ENCODE measurements at regions not wholly inside any gene's neighbourhood (a gene's known extent, or its start where the extent isn't known, plus 50 kb on each side); places are given as distances from the start of the nearest gene placed in this dataset.
"Not testable (repeated sequence)": the region's sequence is repeated elsewhere in the genome, so short reads cannot be mapped to it uniquely, and the experiment has no call there.

DNA sequence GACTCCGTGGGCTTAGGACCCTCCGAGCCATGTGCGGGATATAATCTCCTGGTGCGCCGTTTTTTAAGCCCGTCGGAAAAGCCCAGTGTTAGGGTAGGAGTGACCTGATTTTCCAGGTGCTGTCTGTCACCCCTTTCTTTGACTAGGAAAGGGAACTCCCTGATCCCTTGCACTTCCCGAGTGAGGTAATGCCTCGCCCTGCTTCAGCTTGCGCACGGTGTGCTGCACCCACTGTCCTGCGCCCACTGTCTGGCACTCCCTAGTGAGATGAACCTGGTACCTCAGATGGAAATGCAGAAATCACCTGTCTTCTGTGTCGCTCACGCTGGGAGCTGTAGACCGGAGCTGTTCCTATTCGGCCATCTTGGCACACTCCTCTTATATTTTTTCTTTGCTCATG is 95.1 kb upstream of the FRMD4B start:
- TF ChIP-seq, protein P1, sequence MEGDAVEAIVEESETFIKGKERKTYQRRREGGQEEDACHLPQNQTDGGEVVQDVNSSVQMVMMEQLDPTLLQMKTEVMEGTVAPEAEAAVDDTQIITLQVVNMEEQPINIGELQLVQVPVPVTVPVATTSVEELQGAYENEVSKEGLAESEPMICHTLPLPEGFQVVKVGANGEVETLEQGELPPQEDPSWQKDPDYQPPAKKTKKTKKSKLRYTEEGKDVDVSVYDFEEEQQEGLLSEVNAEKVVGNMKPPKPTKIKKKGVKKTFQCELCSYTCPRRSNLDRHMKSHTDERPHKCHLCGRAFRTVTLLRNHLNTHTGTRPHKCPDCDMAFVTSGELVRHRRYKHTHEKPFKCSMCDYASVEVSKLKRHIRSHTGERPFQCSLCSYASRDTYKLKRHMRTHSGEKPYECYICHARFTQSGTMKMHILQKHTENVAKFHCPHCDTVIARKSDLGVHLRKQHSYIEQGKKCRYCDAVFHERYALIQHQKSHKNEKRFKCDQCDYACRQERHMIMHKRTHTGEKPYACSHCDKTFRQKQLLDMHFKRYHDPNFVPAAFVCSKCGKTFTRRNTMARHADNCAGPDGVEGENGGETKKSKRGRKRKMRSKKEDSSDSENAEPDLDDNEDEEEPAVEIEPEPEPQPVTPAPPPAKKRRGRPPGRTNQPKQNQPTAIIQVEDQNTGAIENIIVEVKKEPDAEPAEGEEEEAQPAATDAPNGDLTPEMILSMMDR (IDR thresholded peaks at IDR 0.05; ENCODE audit: low read depth, low read length, poor library complexity, severe bottlenecking) = not testable (repeated sequence)
- TF ChIP-seq EZH2phosphoT487 (IDR thresholded peaks at IDR 0.05; ENCODE audit: borderline replicate concordance, low read length) = not testable (repeated sequence)

All from DOHH2 (cell line).